ENCODE measurements at regions not wholly inside any gene's neighbourhood (a gene's known extent, or its start where the extent isn't known, plus 50 kb on each side); places are given as distances from the start of the nearest gene placed in this dataset.
"Not testable (repeated sequence)": the region's sequence is repeated elsewhere in the genome, so short reads cannot be mapped to it uniquely, and the experiment has no call there.

DNA sequence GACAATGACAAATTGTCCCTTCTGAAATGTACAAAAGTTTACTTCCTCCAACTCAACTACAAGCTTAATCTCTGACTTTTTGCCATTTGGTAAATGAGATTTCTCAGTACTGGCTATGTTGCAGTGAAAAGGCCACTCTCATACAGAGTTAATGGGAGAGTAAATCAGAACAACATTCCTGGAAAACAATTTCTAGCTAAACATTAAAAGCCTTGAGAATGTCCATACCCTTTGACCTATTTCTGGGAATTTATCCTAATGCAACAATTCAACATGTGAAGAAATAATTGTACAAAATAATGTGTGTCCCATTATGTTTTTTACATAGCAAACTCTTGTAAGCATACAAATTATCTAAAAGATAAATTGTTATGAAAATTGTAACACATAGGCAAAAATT is 56.3 kb upstream of the SPEF2 start:
- no peak for DNase-seq (ENCODE audit: low spot score)

DNA sequence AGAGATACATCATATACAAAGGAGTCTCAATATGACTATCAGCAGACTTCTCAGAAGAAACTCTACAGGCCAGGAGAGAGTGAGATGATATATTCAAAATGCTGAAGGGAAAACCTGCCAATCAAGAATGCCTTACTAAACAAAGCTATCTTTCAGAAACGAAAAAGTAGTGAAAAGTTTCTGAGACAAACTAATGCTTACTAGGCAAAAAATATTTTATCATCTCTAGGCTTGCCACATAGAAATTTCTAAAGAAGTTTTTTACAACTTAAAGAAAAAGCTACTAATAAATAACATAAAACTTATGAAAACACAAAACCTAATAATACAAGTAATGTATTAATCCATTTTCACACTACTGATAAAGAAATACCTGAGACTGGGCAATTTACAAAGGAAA is 59.9 kb upstream of the SPEF2 start:
- DNase-seq (ENCODE audit: low spot score): no peak

DNA sequence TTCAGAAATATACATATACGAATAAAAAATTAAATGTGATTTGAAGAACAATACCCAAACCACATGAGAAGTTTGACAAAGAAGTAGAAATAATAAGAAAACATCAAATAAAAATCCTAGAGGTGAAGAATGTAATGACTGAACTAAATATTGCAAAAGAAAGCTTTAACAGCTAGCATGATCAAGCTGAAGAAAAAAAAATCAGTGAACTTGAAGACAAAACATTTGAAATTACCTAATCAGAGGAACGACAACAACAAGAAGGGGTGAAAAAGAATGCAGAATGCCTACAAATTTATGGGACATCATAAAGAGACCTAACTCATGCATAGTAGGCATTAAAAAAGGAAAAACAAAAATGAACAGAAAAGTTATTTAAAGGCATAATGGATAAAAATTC is 60.5 kb upstream of the SPEF2 start:
- no peak for DNase-seq (ENCODE audit: low spot score)

DNA sequence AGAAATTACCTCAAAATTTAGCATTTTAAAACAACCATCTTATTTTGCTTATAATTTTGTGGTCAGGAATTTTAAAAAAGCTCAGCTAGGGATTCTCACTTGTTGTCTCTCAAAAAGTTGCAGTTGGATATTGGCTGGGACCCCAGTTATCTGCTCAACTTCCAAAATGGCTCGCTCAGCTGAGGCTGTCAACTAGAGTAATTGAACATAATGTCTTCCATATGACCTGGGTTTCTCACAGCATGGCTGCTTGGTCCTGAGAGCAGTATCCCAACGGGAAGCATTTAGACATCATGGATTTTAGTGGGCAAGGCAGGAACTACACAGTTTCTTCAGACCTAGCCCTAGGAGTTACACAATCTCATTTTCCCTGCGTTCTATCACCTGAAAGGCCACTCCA is 63.6 kb upstream of the SPEF2 start:
- DNase-seq (ENCODE audit: low spot score): no peak

DNA sequence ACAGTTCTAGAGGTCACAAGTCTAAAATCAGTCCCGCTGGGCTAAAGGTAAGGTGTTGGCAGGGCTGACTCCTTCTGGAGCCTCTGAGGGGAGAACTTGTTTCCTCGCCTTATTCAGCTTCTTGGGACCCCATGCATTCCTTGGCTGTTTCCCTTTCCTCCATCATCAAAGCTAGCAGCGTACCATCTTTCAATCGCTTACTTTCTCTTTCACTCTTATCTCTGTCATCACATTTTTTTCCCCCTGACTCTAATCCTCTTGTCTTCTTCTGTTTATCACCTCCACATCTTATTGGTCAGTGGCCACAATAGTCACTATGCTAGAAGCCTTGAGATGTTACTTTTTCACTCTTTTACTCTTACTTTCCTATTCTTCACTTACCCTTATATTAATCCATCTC is 72.5 kb upstream of the SPEF2 start:
- DNase-seq (ENCODE audit: low spot score): no peak

DNA sequence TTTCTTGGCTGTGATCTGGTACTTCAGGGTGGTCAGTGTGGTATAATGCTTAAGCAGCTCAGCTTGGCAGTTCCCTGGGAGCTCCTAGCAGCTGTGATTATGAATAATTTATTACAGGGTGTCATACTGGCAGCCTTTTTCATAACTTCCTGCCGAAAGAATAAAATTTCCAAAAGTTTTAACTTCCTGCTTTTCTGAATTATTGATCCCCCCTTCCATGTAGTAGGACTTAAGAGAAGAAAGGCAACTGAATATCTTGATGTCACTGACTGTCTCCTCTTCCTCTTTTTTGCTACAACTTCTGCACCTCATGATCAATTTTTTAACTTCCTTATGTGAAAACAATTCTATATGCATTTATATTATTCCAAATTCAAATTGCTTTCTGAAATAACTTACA is 74.3 kb upstream of the SPEF2 start:
- no peak for DNase-seq (ENCODE audit: low spot score)

DNA sequence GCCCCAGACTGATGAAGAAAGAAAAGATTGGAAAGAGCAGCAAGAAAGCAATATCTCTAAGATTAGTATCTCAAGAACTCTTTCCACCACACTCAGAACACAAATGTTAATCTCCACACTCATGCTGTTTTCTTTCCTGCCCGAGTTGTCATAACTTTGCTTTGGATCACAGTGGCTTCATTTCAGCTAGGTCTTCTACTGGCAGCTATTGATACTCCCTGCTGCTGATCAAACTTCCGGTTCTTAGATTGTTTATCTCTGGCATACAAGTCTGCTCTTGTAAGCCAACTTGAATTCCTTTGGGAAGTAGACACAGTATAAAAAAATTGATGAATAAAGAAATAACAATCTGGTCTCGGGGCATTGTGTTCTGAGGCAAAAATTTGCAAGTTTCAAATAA is 77.7 kb upstream of the SPEF2 start:
- no peak for DNase-seq (ENCODE audit: low spot score)

DNA sequence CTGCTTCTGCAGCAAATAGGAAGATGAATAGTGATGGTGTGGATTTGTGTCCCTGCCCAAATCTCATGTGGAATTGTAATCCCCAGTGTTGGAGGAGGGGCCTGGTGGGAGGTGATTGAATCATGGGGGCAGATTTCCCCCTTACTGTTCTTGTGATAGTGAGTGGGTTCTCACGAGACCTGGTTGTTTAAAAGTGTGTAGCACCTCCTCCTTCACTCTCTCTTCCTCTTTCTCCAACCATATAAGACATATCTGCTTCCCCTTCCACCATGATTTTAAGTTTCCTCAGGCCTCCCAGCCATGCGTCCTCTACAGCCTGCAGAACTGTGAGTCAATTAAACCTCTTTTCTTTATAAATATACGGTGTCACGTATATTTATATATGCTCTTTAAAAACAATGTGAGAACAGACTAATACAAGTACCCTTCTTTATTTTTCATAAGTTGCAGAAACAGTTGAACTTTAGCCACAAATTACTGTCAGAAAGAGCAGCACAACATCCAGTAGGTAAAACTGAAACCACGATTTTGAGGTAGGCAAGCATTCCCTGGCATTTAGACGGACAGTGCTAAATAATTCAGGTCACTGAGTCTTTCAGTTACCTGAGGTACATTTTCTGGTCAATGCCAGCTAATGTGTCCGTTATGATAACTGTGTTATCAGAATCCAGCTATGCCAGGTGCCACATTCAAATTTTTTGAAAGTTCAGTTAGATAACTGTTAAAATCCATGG is 79.3 kb upstream of the SPEF2 start:
- no peak for DNase-seq (ENCODE audit: low spot score)

DNA sequence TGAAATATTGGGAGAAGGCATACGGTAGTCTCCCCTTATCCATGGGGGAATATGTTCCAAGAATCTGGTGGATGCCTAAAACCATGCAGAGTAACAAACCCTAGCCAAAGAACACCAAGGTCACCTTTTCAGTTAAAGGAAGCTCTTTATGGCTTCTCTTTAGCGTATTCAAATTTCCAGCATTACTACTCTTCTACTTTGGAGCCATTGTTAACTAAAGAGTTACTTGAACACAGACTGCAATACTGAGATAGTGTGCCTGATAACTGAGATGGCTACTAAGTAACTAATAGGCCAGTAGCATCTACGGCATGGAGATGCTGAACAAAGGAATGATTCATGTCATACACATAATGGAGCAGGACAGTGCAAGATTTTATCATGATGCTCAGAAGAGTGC is 84.5 kb upstream of the SPEF2 start:
- DNase-seq (ENCODE audit: low spot score): no peak

DNA sequence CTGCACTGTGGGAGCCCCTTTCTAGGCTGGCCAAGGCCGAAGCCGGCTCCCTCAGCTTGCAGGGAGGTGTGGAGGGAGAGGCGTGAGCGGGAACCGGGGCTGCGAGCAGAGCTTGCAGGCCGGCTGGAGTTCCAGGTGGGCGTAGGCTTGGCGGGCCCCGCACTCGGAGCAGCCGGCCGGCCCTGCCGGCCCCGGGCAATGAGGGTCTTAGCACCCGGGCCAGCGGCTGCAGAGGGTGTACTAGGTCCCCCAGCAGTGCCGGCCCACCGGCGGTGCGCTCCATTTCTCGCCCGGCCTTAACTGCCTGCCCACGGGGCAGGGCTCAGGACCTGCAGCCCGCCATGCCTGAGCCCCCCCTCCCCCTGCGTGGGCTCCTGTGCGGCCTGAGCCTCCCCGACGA is 86.1 kb upstream of the SPEF2 start:
- not testable (repeated sequence) for DNase-seq (ENCODE audit: low spot score)

DNA sequence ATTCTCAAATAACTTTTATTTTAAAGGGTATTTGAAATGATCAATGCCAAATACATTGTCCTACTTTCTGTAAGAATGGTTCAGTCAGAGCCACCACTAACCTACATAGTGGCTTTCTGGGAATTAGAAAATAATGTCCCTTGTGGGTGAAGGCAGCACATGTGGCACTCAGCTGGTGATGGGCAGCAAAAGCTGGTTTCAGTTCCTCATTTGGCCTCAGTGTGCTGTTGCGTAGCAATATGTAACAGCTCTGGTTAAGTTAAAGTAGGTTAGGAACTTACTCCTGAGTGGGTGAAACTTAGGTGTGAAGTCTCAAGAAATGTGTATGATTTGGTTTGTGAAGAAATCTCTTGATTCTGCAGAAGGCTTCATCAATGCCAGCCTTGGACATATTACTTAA is 99.6 kb upstream of the SPEF2 start:
- DNase-seq (ENCODE audit: low spot score): no peak

DNA sequence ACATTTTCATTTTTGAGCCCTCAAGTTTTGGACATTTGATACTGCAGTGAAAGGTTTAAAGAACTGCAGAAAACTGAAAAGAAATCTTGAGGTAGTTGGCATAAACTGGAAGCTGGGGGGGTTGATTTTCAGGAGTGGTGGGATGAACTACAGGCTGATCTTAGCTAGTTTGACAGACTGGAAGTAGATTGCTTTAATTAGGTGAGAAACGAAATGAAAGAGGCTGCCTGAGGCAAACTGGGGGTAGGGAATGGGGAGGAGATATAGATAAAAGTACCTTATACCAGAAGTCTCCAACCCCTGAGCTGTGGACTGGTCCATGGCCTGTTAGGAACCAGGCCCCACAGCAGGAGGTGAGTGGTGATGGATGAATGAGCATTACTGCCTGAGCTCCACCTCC is 101.4 kb upstream of the SPEF2 start:
- DNase-seq (ENCODE audit: low spot score): no peak

DNA sequence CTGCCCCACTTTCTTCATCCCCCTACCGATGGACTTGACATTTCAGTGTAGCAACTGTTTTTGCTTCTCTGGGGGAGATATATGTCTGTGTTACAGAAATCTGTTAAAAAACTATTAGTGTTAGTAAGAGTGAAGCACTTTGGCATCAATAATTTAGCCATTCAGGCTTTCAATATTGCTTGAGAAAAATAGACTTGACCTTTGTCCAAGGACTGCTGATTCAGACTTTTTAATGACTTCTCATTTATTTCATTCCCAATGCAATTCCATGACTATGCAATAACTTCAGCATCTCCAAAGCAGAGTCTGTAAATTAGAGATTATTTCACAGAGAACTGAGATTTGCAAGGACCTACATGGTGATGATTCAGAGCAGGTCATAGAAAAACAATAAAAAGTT is 104.1 kb upstream of the SPEF2 start:
- DNase-seq (ENCODE audit: low spot score): no peak

DNA sequence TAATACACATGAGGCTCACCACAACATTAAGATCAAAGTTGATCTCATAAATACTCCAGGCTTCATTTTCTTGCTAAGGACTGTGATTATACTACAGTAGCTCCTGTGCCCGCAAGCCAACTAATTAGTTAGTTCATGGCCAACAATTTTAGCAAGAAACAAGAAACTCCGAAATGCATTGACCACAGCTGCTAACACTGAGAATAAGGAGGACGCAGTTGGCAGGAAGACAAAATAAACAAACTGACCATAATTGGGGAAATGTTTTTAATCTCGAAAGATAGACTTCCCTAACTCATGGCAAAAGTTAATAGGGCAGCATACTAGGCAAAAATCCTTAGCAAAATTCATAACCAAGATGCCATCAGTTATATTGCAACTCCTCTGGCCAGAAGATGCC is 115.5 kb upstream of the SPEF2 start:
- no peak for DNase-seq (ENCODE audit: low spot score)

DNA sequence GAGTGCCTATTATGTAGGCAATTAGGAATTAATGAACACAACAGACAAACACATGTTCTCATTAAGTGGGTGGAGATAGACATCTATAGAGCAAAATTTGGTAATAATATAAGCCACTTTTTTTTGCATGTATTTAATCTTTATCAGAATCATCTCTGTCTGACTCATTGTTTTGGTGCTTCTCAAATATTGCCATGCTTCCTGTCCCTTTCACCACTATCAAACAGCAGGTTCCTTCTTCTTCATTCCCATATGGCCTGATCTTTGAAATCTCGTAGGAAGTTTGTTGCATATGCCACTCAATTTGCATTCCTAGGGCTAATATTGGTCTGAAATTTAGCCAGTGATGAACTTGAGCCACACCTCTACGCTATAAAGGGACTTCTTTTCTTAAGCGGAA is 128.9 kb upstream of the SPEF2 start:
- no peak for DNase-seq (ENCODE audit: low spot score)

DNA sequence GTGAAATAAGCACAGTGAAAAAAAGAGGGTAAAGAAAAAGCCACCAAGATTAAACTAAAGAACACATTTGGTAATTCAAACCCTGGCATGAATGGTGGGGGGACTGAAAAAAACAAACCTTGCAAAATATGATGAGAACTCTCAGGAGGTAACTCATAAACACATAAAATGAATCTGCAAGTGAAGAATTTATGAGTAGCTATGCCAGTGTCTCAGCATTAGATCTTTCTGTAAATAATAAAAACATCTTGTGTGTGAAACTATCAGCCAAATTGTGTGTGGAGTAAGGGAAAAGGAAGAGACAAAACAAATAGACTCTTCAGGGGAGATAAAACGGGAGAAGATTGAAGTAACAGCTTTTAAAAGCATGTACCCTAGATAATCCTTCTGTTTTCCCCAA is 129.6 kb upstream of the SPEF2 start:
- no peak for DNase-seq (ENCODE audit: low spot score)

DNA sequence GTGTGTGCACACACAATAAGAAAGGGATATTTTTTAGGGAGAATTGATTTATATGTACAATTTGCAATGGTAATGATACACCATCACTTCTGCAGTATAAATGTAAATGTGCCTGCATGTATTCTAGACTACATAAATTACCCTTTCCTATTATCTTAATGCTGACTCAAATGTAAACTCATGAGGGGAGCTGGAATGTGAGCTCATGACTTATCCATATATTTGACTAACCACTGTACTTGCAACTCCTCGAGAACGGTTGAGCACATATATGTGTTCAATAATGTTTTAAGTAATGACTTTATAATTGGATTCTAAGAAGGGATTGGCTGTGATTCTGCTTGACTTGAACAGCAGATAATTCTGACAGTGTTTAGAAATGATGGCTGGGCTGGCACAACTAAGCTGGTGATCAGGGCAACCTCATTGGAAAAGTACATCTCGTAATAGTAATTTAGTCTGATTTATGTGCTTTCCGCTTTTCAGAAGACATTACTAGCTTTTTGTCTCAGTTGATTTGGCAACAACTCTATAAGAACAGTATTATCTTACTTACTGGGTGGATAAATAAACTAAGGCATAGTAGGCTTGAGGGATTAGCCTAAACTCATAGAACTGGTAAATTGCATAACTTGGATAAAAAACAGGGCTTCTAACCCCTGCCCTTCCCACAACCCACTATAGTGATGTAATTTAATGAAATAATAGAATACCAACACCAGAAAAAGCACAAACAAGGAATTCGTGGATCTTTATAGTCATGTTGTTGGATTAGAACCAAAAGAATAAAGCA is 130.2 kb upstream of the SPEF2 start:
- DNase-seq (ENCODE audit: low spot score): no peak

DNA sequence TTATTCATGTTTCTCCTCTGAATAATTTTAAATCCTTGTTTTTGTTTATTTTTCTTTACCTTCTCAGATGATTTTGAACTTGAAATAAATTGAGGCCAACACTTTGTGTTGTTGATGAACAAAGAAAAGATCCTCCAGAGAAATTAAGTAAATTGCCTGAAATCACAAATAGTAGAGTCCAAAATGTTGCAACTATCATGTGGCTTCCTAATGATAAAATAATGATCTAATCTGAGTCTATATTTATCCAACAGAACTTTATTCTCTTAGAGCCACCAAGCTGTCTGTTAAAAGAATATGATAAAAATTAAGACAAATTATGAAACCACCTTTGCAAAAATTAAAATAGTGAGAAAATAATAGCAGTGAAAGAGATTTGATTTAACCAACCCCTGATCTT is 132.2 kb upstream of the SPEF2 start:
- DNase-seq (ENCODE audit: low spot score): no peak

DNA sequence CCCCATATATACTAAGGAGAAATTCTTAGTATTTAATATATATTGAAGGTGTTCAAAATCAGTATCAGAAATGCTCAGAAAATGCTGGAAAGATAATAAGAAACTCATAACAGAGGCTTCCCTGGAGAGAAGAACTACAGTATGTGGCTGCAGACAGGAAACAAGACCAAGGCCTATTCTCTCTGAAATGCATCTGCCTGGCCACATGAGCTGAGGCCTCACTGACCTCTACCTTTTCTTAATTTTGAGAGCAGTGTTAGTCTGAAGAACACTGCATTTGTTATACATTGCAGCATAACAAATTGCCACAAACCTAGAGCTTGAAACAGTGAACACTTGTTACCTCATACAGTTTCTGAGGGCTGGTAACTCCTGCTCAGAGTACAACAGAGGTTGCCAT is 133.4 kb upstream of the SPEF2 start:
- no peak for DNase-seq (ENCODE audit: low spot score)

DNA sequence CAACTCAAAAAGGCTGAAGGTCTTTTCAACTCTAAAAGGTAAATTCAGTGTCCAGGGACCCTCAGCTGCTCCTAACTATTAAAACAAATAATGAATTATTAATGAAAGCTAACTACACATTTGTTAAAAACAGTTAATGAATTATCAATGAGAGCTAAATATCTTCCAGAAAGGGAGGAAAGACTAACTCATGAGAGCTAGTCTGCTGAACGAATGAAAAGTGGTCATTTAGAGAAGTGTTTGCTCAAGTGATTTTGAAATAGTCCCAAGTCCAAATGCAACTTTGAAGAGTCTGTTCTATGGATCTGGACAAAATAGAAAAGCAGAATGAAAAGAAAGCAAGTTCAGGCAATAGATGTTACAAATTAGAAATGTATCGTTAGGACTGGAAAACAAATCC is 133.9 kb upstream of the SPEF2 start:
- no peak for DNase-seq (ENCODE audit: low spot score)

DNA sequence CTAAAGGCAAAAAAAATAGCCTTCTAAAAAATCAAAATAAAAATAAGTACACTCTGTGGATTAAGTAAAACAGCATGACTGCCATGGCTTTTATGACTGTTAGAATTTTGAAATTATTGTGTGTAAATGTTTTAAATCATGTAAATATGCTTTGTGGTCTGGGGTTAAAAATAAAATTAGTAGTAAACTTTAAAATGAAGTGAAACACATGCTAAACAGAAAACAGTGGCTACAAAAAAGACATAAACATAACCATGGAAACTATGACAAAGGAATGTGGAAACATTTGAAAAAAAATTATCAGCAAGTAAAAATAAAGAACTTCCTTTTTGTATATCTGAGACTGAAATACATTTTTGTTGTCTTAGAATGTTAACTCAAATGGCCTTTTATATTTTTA is 134.5 kb upstream of the SPEF2 start:
- no peak for DNase-seq (ENCODE audit: low spot score)

DNA sequence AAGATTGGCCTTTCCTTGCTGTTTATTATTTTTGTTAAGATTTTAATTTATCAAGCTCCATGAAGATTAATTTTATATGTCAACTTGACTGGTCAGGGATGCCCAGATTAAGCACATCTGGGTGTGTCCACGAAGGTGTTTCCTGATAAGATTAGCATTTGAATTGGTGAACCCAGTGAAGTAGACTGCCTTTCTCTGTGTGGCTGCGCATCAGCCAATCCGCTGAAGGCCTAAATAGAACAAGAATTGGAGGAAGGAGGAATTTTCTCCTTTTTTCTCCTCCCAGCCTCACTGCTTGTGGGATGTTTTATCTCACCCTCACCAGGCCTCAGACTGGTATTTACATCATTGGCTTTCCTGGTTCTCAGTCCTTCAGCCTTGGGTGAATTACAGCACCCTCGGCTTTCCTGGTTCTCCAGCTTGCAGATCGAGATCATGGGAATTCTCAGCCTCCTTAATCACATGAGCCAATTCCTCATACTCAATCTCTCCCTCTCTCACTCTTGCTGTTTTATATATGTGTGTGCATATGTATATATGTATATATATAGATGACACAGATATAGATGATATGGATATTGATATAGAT is 135.4 kb upstream of the SPEF2 start:
- DNase-seq (ENCODE audit: low spot score): no peak

DNA sequence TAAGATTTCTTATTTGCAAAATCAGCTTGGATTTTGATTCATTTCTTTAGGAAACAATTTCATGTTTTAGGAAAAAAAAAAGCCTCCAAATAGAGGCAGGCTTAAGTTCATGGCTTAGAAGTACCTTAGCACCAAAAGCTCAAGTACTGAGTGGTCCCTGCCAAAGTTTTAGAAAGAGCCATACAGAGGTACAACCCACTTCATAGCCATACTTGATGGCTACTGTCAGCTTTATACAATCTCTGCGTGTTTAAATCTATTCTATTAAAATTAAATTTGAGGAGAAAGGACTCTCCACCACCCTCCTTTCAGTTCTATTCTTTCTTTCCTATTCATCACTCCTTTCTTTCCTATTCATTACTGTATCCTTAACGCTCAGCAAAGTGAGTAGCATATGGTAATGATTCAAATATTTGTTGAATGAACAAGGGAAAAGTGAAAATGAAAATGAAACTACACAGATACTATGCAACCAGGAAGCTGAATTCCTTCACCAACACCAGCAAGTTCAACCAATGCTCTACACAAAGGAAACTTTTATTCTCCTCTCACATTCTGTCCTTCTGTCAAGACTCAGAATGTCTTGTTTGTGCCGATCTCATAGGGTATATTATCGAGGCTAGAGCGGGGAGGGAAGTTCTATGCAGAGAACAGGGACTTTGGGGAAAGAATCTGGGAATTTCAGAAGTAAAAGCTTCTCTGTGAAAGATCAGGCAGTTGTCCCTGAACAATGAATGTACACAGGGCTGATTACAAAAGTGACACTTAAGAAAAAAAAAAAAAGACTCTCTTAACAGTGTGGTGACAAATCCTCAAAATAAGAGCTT is 138.6 kb upstream of the SPEF2 start:
- peak; percentile 21 for DNase-seq (ENCODE audit: low spot score)

Measured in CD4-positive, alpha-beta T cell treated with Interleukin-6 at 100 ng/mL for 8 hours (primary cell).